HG03097 (cell line): ENCODE measurements at regions not wholly inside any gene's neighbourhood (a gene's known extent, or its start where the extent isn't known, plus 50 kb on each side); places are given as distances from the start of the nearest gene placed in this dataset.
"Not testable (repeated sequence)": the region's sequence is repeated elsewhere in the genome, so short reads cannot be mapped to it uniquely, and the experiment has no call there.

Experiments used
- ATAC-seq: cut with Tn5 transposase; IDR thresholded peaks from one replicate; pipeline ENCODE4 v1.9.1; 2021; ENCODE audit not compliant: unreplicated experiment, low FRiP score

DNA sequence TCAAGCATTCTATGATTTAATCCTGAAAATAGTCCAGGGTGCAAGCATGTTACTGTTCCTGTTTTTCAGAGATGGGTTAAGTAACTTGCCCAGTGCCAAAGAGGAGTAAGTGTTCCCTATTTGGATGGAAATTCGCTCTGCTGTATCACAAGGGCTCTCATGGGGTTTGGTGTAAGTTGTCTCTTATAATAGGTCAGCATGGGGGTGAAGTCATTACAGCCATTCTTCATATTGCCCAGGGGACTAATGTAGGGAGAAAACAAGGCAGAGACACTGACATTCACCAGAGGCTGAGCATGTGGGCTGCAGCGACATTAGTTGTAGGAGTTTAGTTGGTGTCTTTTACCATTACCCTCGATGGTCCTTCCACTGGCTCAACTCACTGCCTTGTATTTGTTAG is 142.1 kb upstream of the GLRA1 start:
- ATAC-seq: no peak

DNA sequence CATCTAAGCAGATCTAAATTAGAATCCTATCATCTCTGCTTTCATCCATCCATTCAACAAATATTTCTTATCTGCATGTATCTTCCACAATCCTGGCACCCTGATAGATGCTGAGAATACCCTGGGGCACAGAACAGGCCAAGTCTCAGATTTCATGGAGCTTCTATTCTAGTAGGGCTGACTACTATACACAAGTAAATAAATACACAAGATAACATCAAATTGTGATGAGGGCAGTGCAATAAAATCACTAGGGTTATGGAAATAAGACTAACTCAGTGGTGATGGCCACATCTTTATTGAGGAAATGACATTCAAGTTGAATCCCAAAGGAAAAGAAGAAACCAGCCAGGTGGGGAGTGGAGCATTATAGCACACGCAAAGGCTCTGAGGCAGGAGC is 138.4 kb upstream of the GLRA1 start:
- no peak for ATAC-seq

DNA sequence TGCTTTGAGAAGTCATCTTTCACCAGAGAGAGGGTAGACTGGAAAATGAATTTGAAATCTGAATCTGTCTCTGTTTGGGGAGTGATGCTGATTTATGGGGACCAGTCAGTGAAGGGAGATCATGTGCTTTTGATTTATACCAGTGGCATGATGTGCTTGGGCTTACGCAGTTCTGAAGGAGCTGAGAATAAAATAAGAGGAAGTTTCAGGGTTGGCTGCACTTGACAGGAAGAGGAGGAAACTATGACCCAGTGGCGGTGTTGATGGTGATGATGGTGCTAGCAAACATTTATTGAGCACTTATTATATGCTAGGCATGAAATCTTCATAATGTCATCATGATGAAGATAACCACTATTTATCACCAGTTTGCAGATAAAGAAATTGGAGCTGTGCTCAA is 136.4 kb upstream of the GLRA1 start:
- no peak for ATAC-seq

- no peak for ATAC-seq
Measured at GRCh38 chr5:152058267-152058666, 133.6 kb upstream of the GLRA1 start.

- no peak for ATAC-seq
Measured at GRCh38 chr5:152056931-152057330, 132.3 kb upstream of the GLRA1 start.

DNA sequence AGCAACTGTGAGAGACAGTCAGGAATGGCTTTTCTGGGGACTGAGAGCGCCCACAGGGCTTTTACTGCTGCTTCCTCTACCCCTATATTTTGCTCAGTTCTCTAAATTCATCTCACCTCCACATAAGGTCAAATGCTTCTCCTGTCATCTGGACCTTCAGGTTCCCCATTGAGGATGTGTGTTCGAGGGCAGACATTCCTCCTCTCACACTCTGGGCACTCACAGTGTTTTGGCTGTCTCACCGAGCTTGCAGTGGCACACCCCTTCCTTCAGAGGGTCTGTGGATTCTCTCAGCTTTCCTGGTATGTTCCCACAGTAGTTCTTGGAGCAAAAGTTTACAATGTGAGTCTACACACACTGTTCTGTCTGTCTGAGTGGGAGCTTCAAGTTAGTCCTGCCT is 127.8 kb upstream of the GLRA1 start:
- no peak for ATAC-seq

DNA sequence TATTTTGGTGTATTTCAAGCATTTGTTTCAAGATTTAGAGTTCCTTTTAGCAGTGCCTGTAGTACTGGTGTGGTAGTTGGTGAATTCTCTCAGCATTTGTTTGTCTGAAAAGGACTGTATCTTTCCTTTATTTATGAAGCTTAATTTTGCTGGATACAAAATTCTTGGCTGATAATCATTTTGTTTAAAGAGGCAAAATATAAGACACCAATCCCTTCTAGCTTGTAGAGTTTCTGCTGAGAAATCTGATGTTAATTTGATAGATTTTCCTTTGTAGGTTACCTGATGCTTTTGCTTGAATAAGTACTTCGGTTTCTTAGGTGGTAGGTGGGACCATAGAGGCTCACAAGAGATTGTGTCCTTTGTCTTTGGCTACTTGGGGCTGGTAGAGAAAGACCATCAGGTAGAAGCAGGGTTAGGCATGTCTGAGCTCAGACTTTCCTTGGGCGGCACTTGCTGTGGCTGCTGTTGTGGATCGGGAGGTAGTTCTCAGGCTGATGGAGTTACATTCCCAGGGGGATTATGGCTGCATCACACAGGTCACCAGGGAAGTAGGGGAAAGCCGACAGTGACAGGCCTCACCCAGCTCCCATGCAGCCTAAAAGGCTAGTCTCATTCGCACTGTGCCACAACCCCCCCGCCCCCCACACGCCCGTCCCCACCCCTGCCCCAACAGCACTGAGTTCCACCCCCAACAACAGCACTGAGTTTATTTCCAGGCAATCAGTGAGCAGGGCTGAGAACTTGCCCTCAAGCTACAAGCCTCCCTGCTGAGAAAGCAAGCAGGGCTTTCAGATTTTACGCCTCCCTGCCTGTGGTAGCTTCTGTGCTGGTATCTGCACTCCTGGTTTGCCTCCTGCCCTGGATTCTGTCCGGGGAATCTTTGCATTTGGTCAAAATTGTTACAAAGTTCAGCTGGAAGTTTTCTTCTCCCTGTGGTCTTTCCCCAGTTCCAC is 127.1 kb upstream of the GLRA1 start:
- no peak for ATAC-seq

DNA sequence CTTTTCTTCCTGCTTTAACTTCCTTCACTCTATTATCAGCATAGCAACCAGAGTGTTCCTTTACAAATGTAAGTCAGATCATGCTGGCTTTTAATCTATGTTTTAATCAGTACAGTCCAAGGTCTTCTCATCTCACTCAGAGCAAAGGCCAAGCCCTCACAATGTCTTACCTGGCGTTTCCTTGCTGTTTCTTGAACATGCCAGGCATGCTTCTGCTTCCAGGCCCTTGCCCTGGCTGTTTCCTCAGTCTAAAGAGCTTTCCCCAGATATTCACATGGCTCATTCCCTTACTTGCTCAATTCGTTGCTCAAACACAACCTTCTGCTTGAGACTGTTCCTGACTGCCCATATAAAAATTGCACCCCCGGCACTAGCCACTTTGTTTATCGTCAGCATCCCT is 121.7 kb upstream of the GLRA1 start:
- no peak for ATAC-seq

GRCh38 chr5:152038856-152039255 is 114.2 kb upstream of the GLRA1 start:
- not testable (repeated sequence) for ATAC-seq

DNA sequence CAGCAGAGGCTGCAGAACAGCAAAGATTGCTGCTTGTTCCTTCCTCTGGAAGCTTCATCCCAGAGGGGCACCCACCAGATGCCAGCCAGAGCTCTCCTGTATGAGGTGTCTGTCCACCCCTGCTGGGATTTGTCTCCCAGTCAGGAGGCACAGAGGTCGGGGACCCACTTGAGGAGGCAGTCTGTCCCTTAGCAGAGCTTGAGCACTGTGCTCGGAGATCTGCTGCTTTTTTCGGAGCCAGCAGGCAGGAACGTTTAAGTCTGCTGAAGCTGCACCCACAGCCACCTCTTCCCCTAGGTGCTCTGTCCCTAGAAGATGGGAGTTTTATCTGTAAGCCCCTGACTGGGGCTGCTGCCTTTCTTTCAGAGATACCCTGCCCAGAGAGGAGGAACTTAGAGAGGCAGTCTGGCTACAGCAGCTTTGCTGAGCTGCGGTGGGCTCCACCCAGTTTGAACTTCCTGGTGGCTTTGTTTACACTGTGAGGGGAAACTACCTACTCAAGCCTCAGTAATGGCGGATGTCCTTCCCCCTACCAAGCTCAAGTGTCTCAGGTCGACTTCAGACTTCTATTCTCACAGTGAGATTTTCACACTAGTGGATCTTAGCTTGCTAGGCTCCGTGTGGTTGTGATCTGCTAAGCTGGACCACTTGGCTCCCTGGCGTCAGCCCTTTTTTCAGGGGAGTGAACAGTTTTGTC is 101.8 kb upstream of the GLRA1 start:
- not testable (repeated sequence) for ATAC-seq

DNA sequence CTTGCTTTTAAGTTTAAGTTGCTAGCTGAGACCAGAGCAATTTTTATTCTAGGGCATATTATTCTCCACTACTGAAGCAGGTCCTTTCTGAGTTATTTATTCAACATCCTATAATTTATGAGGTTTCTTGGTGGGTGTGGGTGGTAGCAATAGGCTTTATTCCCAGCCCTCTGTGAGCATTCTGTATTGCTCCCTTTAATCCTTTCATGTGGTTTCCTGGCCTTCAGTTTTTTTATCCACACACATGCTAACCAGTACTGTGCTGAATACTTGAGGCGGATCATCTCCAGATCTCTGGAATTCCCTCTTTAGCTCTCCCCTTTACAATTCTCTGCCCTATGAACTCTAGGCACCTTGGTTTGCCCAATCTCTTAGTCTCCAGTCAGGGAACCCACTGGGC is 91.8 kb upstream of the GLRA1 start:
- ATAC-seq: no peak

GRCh38 chr5:152007653-152008335 is 83.1 kb upstream of the GLRA1 start:
- no peak for ATAC-seq

- no peak for ATAC-seq
Measured at GRCh38 chr5:152004095-152004494, 79.4 kb upstream of the GLRA1 start.
